OCI-LY3 (cell line): ENCODE measurements at regions not wholly inside any gene's neighbourhood (a gene's known extent, or its start where the extent isn't known, plus 50 kb on each side); places are given as distances from the start of the nearest gene placed in this dataset.

Source experiments
- H2AFZ ChIP-seq: fragments of 200-600, 300-600 bp; shearing (Covaris generic); 2 replicates; pipeline ENCODE4 v1.6.0; 2014; ENCODE audit warnings: antibody characterized with exemption, low read depth, low read length
- H3K27ac ChIP-seq: fragments of 200-600, 300-600 bp; sonication (generic); 2 replicates; pipeline ENCODE4 v1.5.1; 2014; ENCODE audit warnings: mild to moderate bottlenecking, low read length, moderate library complexity, mixed read lengths
- H3K27me3 ChIP-seq: fragments of 200-600, 300-600 bp; sonication (generic); 2 replicates; pipeline ENCODE4 v1.6.1; 2014; ENCODE audit warnings: low read depth, low read length, mixed read lengths
- H3K36me3 ChIP-seq: fragments of 200-600, 300-600 bp; sonication (generic); replicated peaks from 2 replicates; pipeline ENCODE3; 2014; ENCODE audit warnings: low read depth, low read length, mixed read lengths
- H3K4me1 ChIP-seq: fragments of 300-600, 200-600 bp; sonication (generic); 2 replicates; pipeline ENCODE4 v1.6.1; 2014; ENCODE audit warnings: low read length, mixed read lengths
- H3K4me2 ChIP-seq: fragments of 200-600, 300-600 bp; sonication (generic); 2 replicates; pipeline ENCODE4 v1.6.1; 2014; ENCODE audit warnings: low read length, mixed read lengths
- H3K4me3 ChIP-seq: fragments of 300-600, 200-600 bp; sonication (generic); 2 replicates; pipeline ENCODE4 v1.5.1; 2014; ENCODE audit warnings: antibody characterized with exemption, mild to moderate bottlenecking, low read length, moderate library complexity
- H3K79me2 ChIP-seq: fragments of 300-600, 200-600 bp; shearing (Covaris generic); 2 replicates; pipeline ENCODE4 v1.6.1; 2014; ENCODE audit warnings: mild to moderate bottlenecking, low read length, mixed read lengths
- H3K9ac ChIP-seq: fragments of 300-600, 200-600 bp; shearing (Covaris generic); 2 replicates; pipeline ENCODE4 v1.6.0; 2014; ENCODE audit warnings: mild to moderate bottlenecking, low read length, moderate library complexity
- H3K9me3 ChIP-seq: fragments of 200-600, 300-600 bp; shearing (Covaris generic); 2 replicates; pipeline ENCODE4 v1.6.1; 2014; ENCODE audit warnings: low read length, mixed read lengths; ENCODE audit not compliant: insufficient read depth
- H4K20me1 ChIP-seq: fragments of 200-600, 300-600 bp; sonication (generic); 2 replicates; pipeline ENCODE4 v1.6.1; 2016; ENCODE audit warnings: low read length, mixed read lengths; ENCODE audit not compliant: insufficient read depth
- CTCF ChIP-seq: fragments of 200-600, 300-600 bp; sonication (generic); IDR thresholded peaks from 2 replicates; pipeline ENCODE4 v1.5.1; 2014; ENCODE audit warnings: antibody characterized with exemption, low read length, low read depth
- EZH2phosphoT487 ChIP-seq: fragments of 200-600 bp; shearing (Covaris generic); IDR thresholded peaks from 2 replicates; pipeline ENCODE4 v1.6.1; 2018; ENCODE audit warnings: antibody characterized with exemption, mixed run types, low read depth

- H3K79me2 ChIP-seq = no peaks in the 10 kb centered on the region
- H3K36me3 ChIP-seq = no peaks in the 10 kb centered on the region
- H3K9me3 ChIP-seq = no peaks in the 10 kb centered on the region
- no peak overlapping the region for H3K4me3 ChIP-seq
- no peak overlapping the region for H3K27ac ChIP-seq
- no peaks in the 10 kb centered on the region for H4K20me1 ChIP-seq
- no peaks in the 10 kb centered on the region for H3K4me1 ChIP-seq
- H3K4me2 ChIP-seq = no peak overlapping the region
- 0 out of 2 replicates have a peak, but pooled peaks cover 4% of the 10 kb centered on the region for H3K27me3 ChIP-seq
- H3K9ac ChIP-seq = no peak overlapping the region
- TF ChIP-seq EZH2phosphoT487 (no peak), CTCF (no peak)
- H2AFZ ChIP-seq = no peak overlapping the region
Observed at GRCh38 chr9:26325444-26325829, 567.2 kb downstream of the CAAP1 start.

DNA sequence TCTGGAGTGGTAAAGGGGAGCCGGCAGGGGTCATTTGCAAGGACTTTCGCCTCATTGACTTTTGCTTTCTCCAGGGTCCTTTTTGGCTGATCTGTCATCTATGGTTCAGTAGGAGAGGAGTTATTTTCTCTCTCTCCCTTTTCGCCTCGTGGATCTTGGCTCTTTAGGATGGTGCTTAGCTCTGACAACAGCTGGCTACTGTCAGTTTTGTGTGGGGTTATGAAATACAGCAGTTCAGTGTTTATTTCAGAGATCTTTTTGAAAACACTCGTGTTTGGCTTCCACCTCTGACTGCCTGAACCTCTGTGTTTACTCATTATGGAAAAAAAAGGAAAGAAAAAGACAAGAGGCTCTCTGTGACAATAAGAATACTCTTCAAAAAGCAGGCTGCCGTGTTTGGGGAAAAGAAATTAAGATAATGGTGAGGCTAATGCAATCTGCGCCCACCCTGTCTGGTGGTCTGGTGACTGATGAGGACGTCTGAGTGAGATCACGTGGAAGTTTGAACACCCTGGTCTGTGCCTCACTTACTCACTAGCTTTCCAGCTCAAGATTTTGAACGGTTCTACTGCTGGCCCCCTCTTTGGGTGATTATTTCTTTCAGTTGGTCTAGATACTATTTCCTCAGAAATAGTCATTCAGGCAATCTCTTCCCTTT, 567.7 kb downstream of the CAAP1 start:
- no peaks in the 10 kb centered on the region for H3K79me2 ChIP-seq
- H3K36me3 ChIP-seq = no peaks in the 10 kb centered on the region
- H3K4me3 ChIP-seq = no peak overlapping the region
- H3K4me1 ChIP-seq = no peaks in the 10 kb centered on the region
- no peak overlapping the region for H3K9ac ChIP-seq
- H4K20me1 ChIP-seq = no peaks in the 10 kb centered on the region
- TF ChIP-seq EZH2phosphoT487 (no peak), CTCF (no peak)
- no peak overlapping the region for H3K27ac ChIP-seq
- H3K4me2 ChIP-seq = no peak overlapping the region; the same call in 1 of the 2 replicates
- H3K27me3 ChIP-seq = 0 out of 2 replicates have a peak, but pooled peaks cover 4% of the 10 kb centered on the region
- H2AFZ ChIP-seq = peak overlapping the region; percentile 45; the same call in 1 of the 2 replicates
- H3K9me3 ChIP-seq = no peaks in the 10 kb centered on the region

- H3K4me1 ChIP-seq = no peaks in the 10 kb centered on the region
- no peaks in the 10 kb centered on the region for H4K20me1 ChIP-seq
- no peak overlapping the region for H3K4me2 ChIP-seq
- H3K9me3 ChIP-seq = no peaks in the 10 kb centered on the region
- H3K36me3 ChIP-seq = no peaks in the 10 kb centered on the region
- no peak overlapping the region for H3K9ac ChIP-seq
- H3K4me3 ChIP-seq = no peak overlapping the region
- H3K27ac ChIP-seq = no peak overlapping the region
- no peaks in the 10 kb centered on the region for H3K79me2 ChIP-seq
- TF ChIP-seq CTCF = no peak
- no peak for TF ChIP-seq EZH2phosphoT487
- no peak overlapping the region for H2AFZ ChIP-seq
- H3K27me3 ChIP-seq = no peaks in the 10 kb centered on the region
Observed at GRCh38 chr9:26321935-26322334, 570.7 kb downstream of the CAAP1 start.

- no peak overlapping the region for H2AFZ ChIP-seq
- H3K4me2 ChIP-seq = no peak overlapping the region
- 0 out of 2 replicates have a peak, but pooled peaks cover 4% of the 10 kb centered on the region for H3K27me3 ChIP-seq
Observed at GRCh38 chr9:26319859-26320258, 572.7 kb downstream of the CAAP1 start.

More at GRCh38 chr9:26319859-26320258, 572.7 kb downstream of the CAAP1 start:
- Histone ChIP-seq H3K4me3 (no peak overlapping the region), H4K20me1 (no peaks in the 10 kb centered on the region), H3K9ac (no peak overlapping the region), H3K36me3 (no peaks in the 10 kb centered on the region), H3K9me3 (no peaks in the 10 kb centered on the region), H3K79me2 (no peaks in the 10 kb centered on the region), H3K4me1 (no peaks in the 10 kb centered on the region), H3K27ac (no peak overlapping the region)
- TF ChIP-seq CTCF (no peak), EZH2phosphoT487 (no peak)
